ENCODE measurements at regions not wholly inside any gene's neighbourhood (a gene's known extent, or its start where the extent isn't known, plus 50 kb on each side); places are given as distances from the start of the nearest gene placed in this dataset.

DNA sequence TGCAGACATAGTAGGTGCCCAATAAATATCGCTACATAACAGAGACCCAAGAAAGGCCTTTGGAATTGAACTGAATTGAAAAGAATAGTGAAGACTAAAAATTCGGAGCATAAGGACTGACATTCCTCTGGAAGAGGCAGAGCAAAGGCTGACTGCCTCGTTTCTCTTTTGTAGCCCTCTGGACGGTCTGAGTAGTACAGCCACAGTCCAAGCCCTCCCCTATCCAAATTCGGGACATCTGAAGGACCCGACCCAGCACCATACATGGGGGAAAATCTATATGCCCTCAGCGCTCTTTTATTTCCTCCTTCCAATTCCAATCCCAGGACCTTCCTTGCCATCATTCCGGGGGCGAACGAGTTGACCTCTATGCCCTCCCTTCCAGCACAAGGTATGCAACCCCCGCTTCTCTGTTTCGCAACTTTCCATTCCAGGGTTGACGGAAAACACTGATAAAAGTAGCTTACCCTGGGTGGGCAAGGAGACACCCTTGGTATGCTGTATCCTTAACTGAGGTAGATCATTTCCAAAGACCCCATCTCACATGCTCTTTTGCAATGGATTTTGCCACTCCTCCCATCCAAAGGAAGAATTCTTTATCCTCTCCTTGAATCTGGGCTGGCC is 127.4 kb upstream of the MAP1LC3B2 start:
- TF ChIP-seq EZH2 (IDR thresholded peaks at IDR 0.05; ENCODE audit: low read length): no peak
- TF ChIP-seq, protein P1, sequence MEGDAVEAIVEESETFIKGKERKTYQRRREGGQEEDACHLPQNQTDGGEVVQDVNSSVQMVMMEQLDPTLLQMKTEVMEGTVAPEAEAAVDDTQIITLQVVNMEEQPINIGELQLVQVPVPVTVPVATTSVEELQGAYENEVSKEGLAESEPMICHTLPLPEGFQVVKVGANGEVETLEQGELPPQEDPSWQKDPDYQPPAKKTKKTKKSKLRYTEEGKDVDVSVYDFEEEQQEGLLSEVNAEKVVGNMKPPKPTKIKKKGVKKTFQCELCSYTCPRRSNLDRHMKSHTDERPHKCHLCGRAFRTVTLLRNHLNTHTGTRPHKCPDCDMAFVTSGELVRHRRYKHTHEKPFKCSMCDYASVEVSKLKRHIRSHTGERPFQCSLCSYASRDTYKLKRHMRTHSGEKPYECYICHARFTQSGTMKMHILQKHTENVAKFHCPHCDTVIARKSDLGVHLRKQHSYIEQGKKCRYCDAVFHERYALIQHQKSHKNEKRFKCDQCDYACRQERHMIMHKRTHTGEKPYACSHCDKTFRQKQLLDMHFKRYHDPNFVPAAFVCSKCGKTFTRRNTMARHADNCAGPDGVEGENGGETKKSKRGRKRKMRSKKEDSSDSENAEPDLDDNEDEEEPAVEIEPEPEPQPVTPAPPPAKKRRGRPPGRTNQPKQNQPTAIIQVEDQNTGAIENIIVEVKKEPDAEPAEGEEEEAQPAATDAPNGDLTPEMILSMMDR (optimal IDR thresholded peaks at IDR 0.05 in 1 of 3, IDR thresholded peaks at IDR 0.05 in 1 of 3, conservative IDR thresholded peaks at IDR 0.05 in 1 of 3; ENCODE audit: extremely low read depth in 1 of 3, insufficient read depth in 2 of 3, low read length in 3 of 3): no peak
- dilution Hi-C loops (cut with MboI; ENCODE audit: extremely low pct_ligation_motif_present, low sequenced_read_pairs): no loop called here
- no peaks in the 10 kb centered on the region for H4K20me1 ChIP-seq (ENCODE audit: control insufficient read depth, extremely low read depth, insufficient read depth, low read length)
- no peak overlapping the region for H3K4me2 ChIP-seq (ENCODE audit: control insufficient read depth, extremely low read depth, insufficient read depth, low read depth, low read length)
- H3K27ac ChIP-seq (ENCODE audit: control insufficient read depth, insufficient read depth, low read length): no peak overlapping the region
- H2AFZ ChIP-seq (ENCODE audit: control insufficient read depth, low read length): no peak overlapping the region
- H3K36me3 ChIP-seq (ENCODE audit: control insufficient read depth in 2 of 2, extremely low read depth in 1 of 2, insufficient read depth in 2 of 2, low read length in 2 of 2): no peaks in the 10 kb centered on the region
- no peaks in the 10 kb centered on the region for H3K27me3 ChIP-seq (ENCODE audit: control insufficient read depth, extremely low read depth, insufficient read depth, low read length)
- no peaks in the 10 kb centered on the region for H3K79me2 ChIP-seq (ENCODE audit: control insufficient read depth, insufficient read depth, low read length)
- H3K4me3 ChIP-seq (ENCODE audit: control insufficient read depth in 2 of 3, extremely low read depth in 1 of 3, insufficient read depth in 2 of 3, low read depth in 1 of 3, low read length in 3 of 3): no peak overlapping the region
- peaks cover 26% of the 10 kb centered on the region for H3K4me1 ChIP-seq (ENCODE audit: control insufficient read depth, extremely low read depth, insufficient read depth, low read length)
- no peak for FAIRE-seq
- H3K9me1 ChIP-seq (ENCODE audit: control insufficient read depth, extremely low read depth, insufficient read depth, low read length): no peaks in the 10 kb centered on the region
- no peak for DNase-seq (ENCODE audit: low read depth, low spot score)
- H3K9me3 ChIP-seq (ENCODE audit: control insufficient read depth, low read depth, low read length): no peaks in the 10 kb centered on the region
- H3K9ac ChIP-seq (ENCODE audit: control insufficient read depth, extremely low read depth, insufficient read depth, low read length): no peak overlapping the region

DNA sequence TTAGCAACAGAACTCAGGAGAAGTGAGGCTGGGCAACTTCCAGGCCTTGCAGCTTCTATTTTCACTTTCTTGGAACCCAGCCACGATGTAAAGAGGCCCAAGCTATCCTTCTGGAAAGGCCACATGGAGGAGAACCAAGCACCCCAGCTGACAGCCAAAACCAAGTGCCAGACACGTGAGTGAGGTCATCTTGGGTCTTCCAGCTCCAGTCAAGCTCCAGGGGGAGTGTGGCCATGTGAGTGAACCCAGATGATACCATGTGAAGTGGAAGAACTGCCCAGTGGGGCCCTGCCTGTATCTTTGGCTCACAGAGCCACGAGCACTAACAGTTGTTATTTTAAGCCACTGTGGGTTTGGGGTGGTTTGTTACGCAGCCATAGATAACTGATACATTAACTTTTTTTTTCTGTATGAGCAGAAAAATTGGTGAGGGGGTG is 126.8 kb upstream of the MAP1LC3B2 start:
- Histone ChIP-seq H3K36me3 (ENCODE audit: control insufficient read depth in 2 of 2, extremely low read depth in 1 of 2, insufficient read depth in 2 of 2, low read length in 2 of 2) (no peaks in the 10 kb centered on the region), H3K27me3 (ENCODE audit: control insufficient read depth, extremely low read depth, insufficient read depth, low read length) (no peaks in the 10 kb centered on the region), H3K9me3 (ENCODE audit: control insufficient read depth, low read depth, low read length) (no peaks in the 10 kb centered on the region), H3K9ac (ENCODE audit: control insufficient read depth, extremely low read depth, insufficient read depth, low read length) (no peak overlapping the region), H2AFZ (ENCODE audit: control insufficient read depth, low read length) (no peak overlapping the region), H3K79me2 (ENCODE audit: control insufficient read depth, insufficient read depth, low read length) (no peaks in the 10 kb centered on the region), H3K4me2 (ENCODE audit: control insufficient read depth, extremely low read depth, insufficient read depth, low read depth, low read length) (no peak overlapping the region), H4K20me1 (ENCODE audit: control insufficient read depth, extremely low read depth, insufficient read depth, low read length) (no peaks in the 10 kb centered on the region), H3K27ac (ENCODE audit: control insufficient read depth, insufficient read depth, low read length) (no peak overlapping the region), H3K9me1 (ENCODE audit: control insufficient read depth, extremely low read depth, insufficient read depth, low read length) (no peaks in the 10 kb centered on the region), H3K4me3 (ENCODE audit: control insufficient read depth in 2 of 3, extremely low read depth in 1 of 3, insufficient read depth in 2 of 3, low read depth in 1 of 3, low read length in 3 of 3) (no peak overlapping the region), H3K4me1 (ENCODE audit: control insufficient read depth, extremely low read depth, insufficient read depth, low read length) (peaks cover 20% of the 10 kb centered on the region)
- FAIRE-seq (no peak), DNase-seq (ENCODE audit: low read depth, low spot score) (no peak)
- dilution Hi-C loops (cut with MboI; ENCODE audit: extremely low pct_ligation_motif_present, low sequenced_read_pairs): no loop called here
- TF ChIP-seq, protein P1 (optimal IDR thresholded peaks at IDR 0.05 in 1 of 3, IDR thresholded peaks at IDR 0.05 in 1 of 3, conservative IDR thresholded peaks at IDR 0.05 in 1 of 3; ENCODE audit: extremely low read depth in 1 of 3, insufficient read depth in 2 of 3, low read length in 3 of 3): no peak
- TF ChIP-seq EZH2 (IDR thresholded peaks at IDR 0.05; ENCODE audit: low read length): no peak
